B cell (primary cell): ENCODE measurements at regions not wholly inside any gene's neighbourhood (a gene's known extent, or its start where the extent isn't known, plus 50 kb on each side); places are given as distances from the start of the nearest gene placed in this dataset.

Experiments used
- ATAC-seq: fragments of 200-7000 bp; cut with Tn5 transposase; one replicate; pipeline ENCODE4 v1.10.0; 2021; ENCODE audit warnings: low read depth, mild to moderate bottlenecking, moderate number of reproducible peaks, moderate library complexity
- CTCF ChIA-PET: fragments of 350-600 bp; sonication (Branson Sonifier 250); formaldehyde crosslinking; loops from one replicate; lab custom pipeline; 2021; ENCODE audit warnings: antibody characterized with exemption, inconsistent platforms; lab: Charles Lee
- POLR2A ChIA-PET: fragments of 350-600 bp; sonication (Branson Sonifier 250); formaldehyde crosslinking; loops from one replicate; lab custom pipeline; 2021; ENCODE audit warnings: antibody characterized with exemption; lab: Charles Lee
- DNase-seq: peaks from one replicate; pipeline ENCODE4 v3.0.0; 2013
- H2AFZ ChIP-seq: 2 replicates; pipeline ENCODE4 v1.6.1; 2012; ENCODE audit warnings: mild to moderate bottlenecking, low read depth, low read length; ENCODE audit not compliant: insufficient read depth, poor library complexity, severe bottlenecking
- H3K27ac ChIP-seq, 2 donors: 1 replicate in 1 of 2; 2 replicates in 1 of 2; pipeline ENCODE4 v1.5.1; 2012 to 2013; ENCODE audit warnings: low read length in 2 of 2, mild to moderate bottlenecking in 2 of 2, moderate library complexity in 1 of 2
- H3K27me3 ChIP-seq, 4 experiments: fragments of 200-600 bp in 1 of 4; sonication (generic) in 1 of 4; replicated peaks in 1 of 4; 1 replicate in 2 of 4; 2 replicates in 2 of 4; pipeline versions ENCODE4 v1.6.1 to v1.7.0; 2013 to 2016; ENCODE audit warnings: low read length in 3 of 4, mild to moderate bottlenecking in 2 of 4, mixed read lengths in 1 of 4, moderate library complexity in 1 of 4; ENCODE audit not compliant: insufficient read depth in 4 of 4, control insufficient read depth in 3 of 4; ENCODE audit errors: control extremely low read depth in 1 of 4
- H3K36me3 ChIP-seq, 2 experiments: replicated peaks in 1 of 2; 1 replicate in 1 of 2; 2 replicates in 1 of 2; pipeline versions ENCODE4 v1.6.1 to v1.7.1; 2013; ENCODE audit warnings: low read length in 1 of 2; ENCODE audit not compliant: insufficient read depth in 2 of 2, control insufficient read depth in 1 of 2; ENCODE audit errors: control extremely low read depth in 1 of 2, extremely low read depth in 1 of 2
- H3K4me1 ChIP-seq, 2 donors: fragments of 200-600 bp in 1 of 2; sonication (generic) in 1 of 2; 1 replicate in 1 of 2; 2 replicates in 1 of 2; pipeline versions ENCODE4 v1.5.1 to v1.6.1; 2013 to 2017; ENCODE audit warnings: low read length in 2 of 2; ENCODE audit not compliant: control insufficient read depth in 2 of 2, insufficient read depth in 2 of 2
- H3K4me2 ChIP-seq: replicated peaks from 2 replicates; pipeline ENCODE3; 2012; ENCODE audit warnings: mild to moderate bottlenecking, low read depth, low read length; ENCODE audit not compliant: poor library complexity, severe bottlenecking
- H3K4me3 ChIP-seq, 5 experiments: fragments of 200-600 bp in 1 of 5; sonication (generic) in 1 of 5; 1 replicate in 3 of 5; 2 replicates in 2 of 5; pipeline versions ENCODE4 v1.5.1 to v1.7.0; 2011 to 2016; ENCODE audit warnings: low read length in 4 of 5, mild to moderate bottlenecking in 4 of 5, low read depth in 2 of 5, control low read depth in 1 of 5, moderate library complexity in 1 of 5; ENCODE audit not compliant: insufficient read depth in 1 of 5; ENCODE audit errors: control extremely low read depth in 1 of 5, extremely low read depth in 1 of 5
- H3K79me2 ChIP-seq: fragments of 200-600 bp; sonication (generic); one replicate; pipeline ENCODE4 v1.6.0; 2016; ENCODE audit warnings: low read length; ENCODE audit not compliant: control insufficient read depth, insufficient read depth
- H3K9ac ChIP-seq: fragments of 200-600 bp; sonication (generic); 2 replicates; pipeline ENCODE4 v1.6.1; 2017; ENCODE audit warnings: mild to moderate bottlenecking, low read length, moderate library complexity
- H3K9me3 ChIP-seq, 3 donors: one replicate each; pipeline versions ENCODE4 v1.6.1 to v1.7.1; 2013; ENCODE audit warnings: low read length in 2 of 3; ENCODE audit not compliant: control insufficient read depth in 2 of 3, insufficient read depth in 1 of 3; ENCODE audit errors: control extremely low read depth in 1 of 3
- H4K20me1 ChIP-seq: 2 replicates; pipeline ENCODE4 v1.6.0; 2012; ENCODE audit warnings: mild to moderate bottlenecking, low read length; ENCODE audit not compliant: insufficient read depth, control insufficient read depth, poor library complexity, severe bottlenecking
- H3K27ac Mint-ChIP-seq: one replicate; pipeline ENCODE4 v1.8.0; 2021; ENCODE audit warnings: mixed read lengths
- H3K27me3 Mint-ChIP-seq: one replicate; pipeline ENCODE4 v1.8.0; 2021; ENCODE audit warnings: mixed read lengths
- H3K4me1 Mint-ChIP-seq: one replicate; pipeline ENCODE4 v1.8.0; 2021; ENCODE audit warnings: mixed read lengths
- H3K4me3 Mint-ChIP-seq: one replicate; pipeline ENCODE4 v1.8.0; 2021; ENCODE audit warnings: mixed read lengths
- H3K9me3 Mint-ChIP-seq: one replicate; pipeline ENCODE4 v1.8.0; 2022; ENCODE audit warnings: mixed read lengths; ENCODE audit not compliant: insufficient read depth
- CTCF ChIP-seq: fragments of 200-600 bp; IDR thresholded peaks from one replicate; pipeline ENCODE4 v1.8.0; 2022; ENCODE audit warnings: antibody characterized with exemption, mild to moderate bottlenecking
- EZH2 ChIP-seq: IDR thresholded peaks from 2 replicates; pipeline ENCODE4 v1.6.1; 2012; ENCODE audit warnings: borderline replicate concordance, low read depth, mild to moderate bottlenecking, moderate library complexity, low read length; ENCODE audit not compliant: insufficient read depth, poor library complexity, severe bottlenecking
- WGBS: methylation state at CpG from one replicate; pipeline ENCODE4 v1.1.5; 2013; ENCODE audit warnings: missing lambda C conversion rate; ENCODE audit not compliant: insufficient coverage; 5-methylcytosine and 5-hydroxymethylcytosine counted together
- intact Hi-C: fragments of 100-400 bp; cut with micrococcal nuclease; formaldehyde crosslinking; loops from one replicate; pipeline ENCODE4 v1.10.0; 2022

GRCh38 chr14:30240018-30240417, 312.4 kb upstream of the PRKD1 start:
- Histone ChIP-seq H3K27me3 (no peaks in the 10 kb centered on the region), H3K79me2 (no peaks in the 10 kb centered on the region), H3K4me3 (no peak overlapping the region), H3K36me3 (no peaks in the 10 kb centered on the region), H3K27ac (no peak overlapping the region), H3K4me2 (no peak overlapping the region), H3K9ac (no peak overlapping the region), H3K9me3 (no peaks in the 10 kb centered on the region), H4K20me1 (no peaks in the 10 kb centered on the region), H3K4me1 (no peaks in the 10 kb centered on the region), H2AFZ (no peak overlapping the region)
- no peaks in the 10 kb centered on the region for H3K9me3 Mint-ChIP-seq
- no peak overlapping the region for H3K4me3 Mint-ChIP-seq
- H3K27ac Mint-ChIP-seq = no peak overlapping the region
- H3K27me3 Mint-ChIP-seq = peaks cover 3% of the 10 kb centered on the region
- no peak for TF ChIP-seq EZH2
- no peak for TF ChIP-seq CTCF
- H3K4me1 Mint-ChIP-seq = no peaks in the 10 kb centered on the region
- ATAC-seq = no peak
- intact Hi-C loops = no loop called here
- DNase-seq = no peak
- ChIA-PET CTCF (no interaction called here), POLR2A (no interaction called here)
- WGBS = no CpG with 5 or more reads among the region's 4 CpGs

GRCh38 chr14:30240685-30241084, 313.0 kb upstream of the PRKD1 start:
- ATAC-seq (no peak), DNase-seq (no peak)
- no peak overlapping the region for H3K4me2 ChIP-seq
- no peak for TF ChIP-seq CTCF
- TF ChIP-seq EZH2 = no peak
- H4K20me1 ChIP-seq = no peaks in the 10 kb centered on the region
- H3K27ac Mint-ChIP-seq = no peak overlapping the region
- H2AFZ ChIP-seq = no peak overlapping the region
- no peak overlapping the region for H3K27ac ChIP-seq
- H3K4me3 ChIP-seq = no peak overlapping the region
- no peak overlapping the region for H3K9ac ChIP-seq
- H3K9me3 ChIP-seq = no peaks in the 10 kb centered on the region
- H3K4me1 ChIP-seq = no peaks in the 10 kb centered on the region
- no peaks in the 10 kb centered on the region for H3K36me3 ChIP-seq
- ChIA-PET POLR2A (no interaction called here), CTCF (no interaction called here)
- peaks cover 3% of the 10 kb centered on the region for H3K27me3 Mint-ChIP-seq
- no peaks in the 10 kb centered on the region for H3K27me3 ChIP-seq
- H3K4me1 Mint-ChIP-seq = no peaks in the 10 kb centered on the region
- 40% methylated on average over 1 of the region's 3 CpGs for WGBS
- no peaks in the 10 kb centered on the region for H3K79me2 ChIP-seq
- intact Hi-C loops = no loop called here
- H3K9me3 Mint-ChIP-seq = no peaks in the 10 kb centered on the region
- H3K4me3 Mint-ChIP-seq = no peak overlapping the region
